Stimulated activated CD4-positive, alpha-beta T cell treated with anti-CD3 and anti-CD28 coated beads, Interleukin-4, amount 100 ng/mL, for 24 hours (primary cell): ENCODE measurements at regions not wholly inside any gene's neighbourhood (a gene's known extent, or its start where the extent isn't known, plus 50 kb on each side); places are given as distances from the start of the nearest gene placed in this dataset.

Experiments
- DNase-seq: peaks from one replicate; pipeline ENCODE4 v3.0.0-alpha.2; 2020

GRCh38 chr15:46265664-46266347, 631.0 kb downstream of the SQOR start:
- no peak for DNase-seq

GRCh38 chr15:46266661-46267060, 631.8 kb downstream of the SQOR start:
- DNase-seq = no peak

GRCh38 chr15:46270481-46271147, 635.8 kb downstream of the SQOR start:
- DNase-seq = no peak

GRCh38 chr15:46275701-46276100, 640.9 kb downstream of the SQOR start:
- no peak for DNase-seq

- no peak for DNase-seq
Observed at GRCh38 chr15:46277451-46277850, 642.6 kb downstream of the SQOR start.

- no peak for DNase-seq
Observed at GRCh38 chr15:46278062-46278461, 643.2 kb downstream of the SQOR start.

GRCh38 chr15:46278486-46279090, 643.8 kb downstream of the SQOR start:
- DNase-seq = no peak

- no peak for DNase-seq
Observed at GRCh38 chr15:46280762-46281542, 646.1 kb downstream of the SQOR start.

- no peak for DNase-seq
Observed at GRCh38 chr15:46293550-46293949, 658.7 kb downstream of the SQOR start.

GRCh38 chr15:46296002-46296401, 661.2 kb downstream of the SQOR start:
- no peak for DNase-seq

GRCh38 chr15:46296797-46297196, 662.0 kb downstream of the SQOR start:
- no peak for DNase-seq

- DNase-seq = no peak
Observed at GRCh38 chr15:46297766-46298165, 662.9 kb downstream of the SQOR start.

GRCh38 chr15:46300716-46301115, 665.9 kb downstream of the SQOR start:
- DNase-seq = no peak

- DNase-seq = no peak
Observed at GRCh38 chr15:46301291-46301690, 666.5 kb downstream of the SQOR start.

GRCh38 chr15:46301826-46302225, 667.0 kb downstream of the SQOR start:
- DNase-seq = no peak

- DNase-seq = no peak
Observed at GRCh38 chr15:46304321-46304720, 669.5 kb downstream of the SQOR start.

- DNase-seq = no peak
Observed at GRCh38 chr15:46307746-46308145, 672.9 kb downstream of the SQOR start.

GRCh38 chr15:46309914-46310313, 675.1 kb downstream of the SQOR start:
- DNase-seq = no peak

GRCh38 chr15:46312133-46312740, 677.4 kb downstream of the SQOR start:
- DNase-seq = peak; percentile 53

GRCh38 chr15:46315434-46315833, 680.6 kb downstream of the SQOR start:
- DNase-seq = no peak

GRCh38 chr15:46316024-46316423, 681.2 kb downstream of the SQOR start:
- DNase-seq = no peak

GRCh38 chr15:46317029-46317428, 682.2 kb downstream of the SQOR start:
- DNase-seq = no peak

- no peak for DNase-seq
Observed at GRCh38 chr15:46322753-46323152, 687.9 kb downstream of the SQOR start.
